ENCODE measurements at regions not wholly inside any gene's neighbourhood (a gene's known extent, or its start where the extent isn't known, plus 50 kb on each side); places are given as distances from the start of the nearest gene placed in this dataset.

DNA sequence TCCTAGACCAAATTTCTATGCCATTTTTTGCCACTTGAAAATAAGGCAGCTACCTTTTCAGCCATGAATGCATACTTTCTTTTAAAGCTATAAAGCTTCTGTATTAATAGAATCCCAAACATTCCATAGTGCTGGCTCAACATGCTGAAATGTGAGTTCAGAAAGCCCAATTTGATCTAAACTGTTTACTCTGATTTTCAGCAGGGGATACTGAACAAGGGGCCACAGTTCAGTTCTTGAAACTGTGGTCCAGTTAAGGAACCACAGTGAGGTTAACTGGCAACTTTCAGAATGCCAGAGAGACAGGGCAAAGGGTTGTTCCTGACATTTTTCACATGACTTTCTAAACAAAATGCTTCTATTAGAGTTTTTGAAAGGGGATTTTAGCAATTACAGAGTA, 85.7 kb upstream of the COL11A1 start:
- Histone ChIP-seq H3K36me3 (ENCODE audit: low read depth) (no peaks in the 10 kb centered on the region), H3K9me3 (ENCODE audit: severe bottlenecking) (no peaks in the 10 kb centered on the region), H3K4me3 (ENCODE audit: severe bottlenecking) (no peak overlapping the region), H3K27ac (ENCODE audit: poor library complexity, severe bottlenecking) (no peak overlapping the region), H3K27me3 (ENCODE audit: insufficient read depth, poor library complexity, severe bottlenecking) (no peaks in the 10 kb centered on the region), H3K4me1 (ENCODE audit: insufficient read depth, poor library complexity, severe bottlenecking) (no peaks in the 10 kb centered on the region)
- DNase-seq (ENCODE audit: low spot score) (no peak), ATAC-seq (ENCODE audit: low read depth) (no peak)
- no peak for TF ChIP-seq CTCF (IDR thresholded peaks at IDR 0.05; ENCODE audit: poor library complexity, severe bottlenecking)

GRCh38 chr1:103191327-103191726, 83.0 kb upstream of the COL11A1 start:
- no peak for TF ChIP-seq CTCF (IDR thresholded peaks at IDR 0.05; ENCODE audit: poor library complexity, severe bottlenecking)
- ATAC-seq (ENCODE audit: low read depth) (no peak), DNase-seq (ENCODE audit: low spot score) (no peak)
- Histone ChIP-seq H3K27ac (ENCODE audit: poor library complexity, severe bottlenecking) (no peak overlapping the region), H3K27me3 (ENCODE audit: insufficient read depth, poor library complexity, severe bottlenecking) (no peaks in the 10 kb centered on the region), H3K4me3 (ENCODE audit: severe bottlenecking) (no peak overlapping the region), H3K9me3 (ENCODE audit: severe bottlenecking) (no peaks in the 10 kb centered on the region), H3K36me3 (ENCODE audit: low read depth) (no peaks in the 10 kb centered on the region), H3K4me1 (ENCODE audit: insufficient read depth, poor library complexity, severe bottlenecking) (no peaks in the 10 kb centered on the region)

DNA sequence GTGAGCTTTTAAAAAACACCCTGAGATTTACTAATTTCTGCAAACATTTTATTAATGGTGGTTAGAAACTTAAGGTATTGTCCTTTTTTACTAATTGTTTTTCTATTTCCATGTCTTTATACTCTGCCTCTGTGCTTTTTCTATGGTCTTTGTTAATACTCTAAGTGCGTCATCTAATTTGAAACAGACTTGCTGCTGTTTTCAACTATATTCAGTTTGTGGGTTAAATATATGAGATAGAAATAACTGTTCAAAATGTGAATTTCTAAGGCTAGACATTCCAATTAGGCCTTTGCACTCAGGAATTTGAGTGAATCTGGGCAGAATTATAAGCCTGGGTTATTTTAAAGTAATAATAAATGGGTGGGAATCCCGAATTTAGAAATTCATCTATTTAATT, 82.4 kb upstream of the COL11A1 start:
- Histone ChIP-seq H3K27ac (ENCODE audit: poor library complexity, severe bottlenecking) (no peak overlapping the region), H3K36me3 (ENCODE audit: low read depth) (no peaks in the 10 kb centered on the region), H3K9me3 (ENCODE audit: severe bottlenecking) (no peaks in the 10 kb centered on the region), H3K4me3 (ENCODE audit: severe bottlenecking) (no peak overlapping the region), H3K27me3 (ENCODE audit: insufficient read depth, poor library complexity, severe bottlenecking) (no peaks in the 10 kb centered on the region), H3K4me1 (ENCODE audit: insufficient read depth, poor library complexity, severe bottlenecking) (no peaks in the 10 kb centered on the region)
- DNase-seq (ENCODE audit: low spot score) (no peak), ATAC-seq (ENCODE audit: low read depth) (no peak)
- TF ChIP-seq CTCF (IDR thresholded peaks at IDR 0.05; ENCODE audit: poor library complexity, severe bottlenecking), result no peak

- no peaks in the 10 kb centered on the region for H3K4me1 ChIP-seq (ENCODE audit: insufficient read depth, poor library complexity, severe bottlenecking)
- DNase-seq (ENCODE audit: low spot score), result no peak
- no peak overlapping the region for H3K4me3 ChIP-seq (ENCODE audit: severe bottlenecking)
- no peaks in the 10 kb centered on the region for H3K9me3 ChIP-seq (ENCODE audit: severe bottlenecking)
- no peaks in the 10 kb centered on the region for H3K27me3 ChIP-seq (ENCODE audit: insufficient read depth, poor library complexity, severe bottlenecking)
- ATAC-seq (ENCODE audit: low read depth), result no peak
- H3K36me3 ChIP-seq (ENCODE audit: low read depth), result no peaks in the 10 kb centered on the region
- H3K27ac ChIP-seq (ENCODE audit: poor library complexity, severe bottlenecking), result no peak overlapping the region
- no peak for TF ChIP-seq CTCF (IDR thresholded peaks at IDR 0.05; ENCODE audit: poor library complexity, severe bottlenecking)
Measured at GRCh38 chr1:103187673-103188072, 79.4 kb upstream of the COL11A1 start.

DNA sequence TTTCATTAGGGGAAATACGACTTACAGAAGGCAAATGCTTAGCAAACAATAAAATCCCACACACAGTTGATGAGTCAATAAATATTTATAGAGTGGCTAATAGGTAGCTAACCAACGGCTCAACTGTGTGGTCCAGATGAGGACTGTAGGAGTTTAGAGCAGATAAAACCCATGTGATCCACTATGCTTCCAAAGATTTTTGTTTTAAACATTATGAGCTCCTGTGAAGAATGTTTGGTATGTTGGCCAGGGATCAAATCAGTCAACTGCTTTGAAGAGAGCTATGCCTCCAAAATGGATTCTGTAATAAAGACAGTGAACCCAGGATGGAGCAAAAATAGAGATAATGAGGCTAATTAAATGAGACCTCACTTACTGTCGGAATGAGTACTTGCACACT, 72.3 kb upstream of the COL11A1 start:
- Histone ChIP-seq H3K4me3 (ENCODE audit: severe bottlenecking) (no peak overlapping the region), H3K9me3 (ENCODE audit: severe bottlenecking) (no peaks in the 10 kb centered on the region), H3K27ac (ENCODE audit: poor library complexity, severe bottlenecking) (no peak overlapping the region), H3K27me3 (ENCODE audit: insufficient read depth, poor library complexity, severe bottlenecking) (no peaks in the 10 kb centered on the region), H3K4me1 (ENCODE audit: insufficient read depth, poor library complexity, severe bottlenecking) (no peaks in the 10 kb centered on the region), H3K36me3 (ENCODE audit: low read depth) (no peaks in the 10 kb centered on the region)
- no peak for DNase-seq (ENCODE audit: low spot score)
- peak; percentile 61 for ATAC-seq (ENCODE audit: low read depth)
- TF ChIP-seq CTCF (IDR thresholded peaks at IDR 0.05; ENCODE audit: poor library complexity, severe bottlenecking), result no peak

Measured in RWPE2 (cell line).